GM12875 (cell line): ENCODE measurements at regions not wholly inside any gene's neighbourhood (a gene's known extent, or its start where the extent isn't known, plus 50 kb on each side); places are given as distances from the start of the nearest gene placed in this dataset.

ENCODE experiments used
- H3K4me3 ChIP-seq: one replicate; pipeline ENCODE4 v1.5.1; 2011; ENCODE audit warnings: low read depth, low read length, control low read depth
- TF ChIP-seq, protein P1 (sequence below): IDR thresholded peaks from 2 replicates; pipeline ENCODE4 v1.5.1; 2011; ENCODE audit warnings: low read depth, mild to moderate bottlenecking, control low read depth, inconsistent platforms, low read length, moderate library complexity, borderline replicate concordance; ENCODE audit not compliant: insufficient read depth

DNA sequence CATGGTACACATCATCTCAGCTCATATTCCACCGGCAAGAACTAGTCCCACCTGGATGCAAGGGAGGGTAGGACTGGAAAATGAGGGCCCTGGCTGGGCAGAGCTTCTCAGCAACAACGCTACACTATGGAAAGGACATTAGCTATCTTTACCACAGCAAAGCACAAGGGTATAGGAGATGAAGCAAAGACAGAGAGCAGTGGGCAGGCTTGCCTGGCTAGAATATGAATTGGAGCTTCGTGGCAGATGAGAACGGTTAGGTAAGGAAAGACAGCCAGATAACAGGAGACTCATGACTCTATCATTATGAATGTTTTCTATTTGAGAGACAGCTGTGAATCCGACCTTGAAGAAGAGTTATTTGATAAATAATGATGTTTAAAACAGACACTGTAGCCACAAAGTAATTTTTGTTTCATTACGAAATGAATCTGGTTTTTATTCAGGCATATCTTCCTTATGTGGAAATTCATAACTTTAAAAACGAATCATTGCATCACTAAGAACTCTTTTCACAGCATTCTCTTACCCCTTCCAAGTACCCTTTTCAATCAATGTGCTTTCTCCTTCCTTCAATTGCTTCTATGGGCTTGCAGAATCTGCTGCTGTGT is 59.1 kb upstream of the PCED1B start:
- H3K4me3 ChIP-seq, result no peak overlapping the region
- TF ChIP-seq, protein P1, sequence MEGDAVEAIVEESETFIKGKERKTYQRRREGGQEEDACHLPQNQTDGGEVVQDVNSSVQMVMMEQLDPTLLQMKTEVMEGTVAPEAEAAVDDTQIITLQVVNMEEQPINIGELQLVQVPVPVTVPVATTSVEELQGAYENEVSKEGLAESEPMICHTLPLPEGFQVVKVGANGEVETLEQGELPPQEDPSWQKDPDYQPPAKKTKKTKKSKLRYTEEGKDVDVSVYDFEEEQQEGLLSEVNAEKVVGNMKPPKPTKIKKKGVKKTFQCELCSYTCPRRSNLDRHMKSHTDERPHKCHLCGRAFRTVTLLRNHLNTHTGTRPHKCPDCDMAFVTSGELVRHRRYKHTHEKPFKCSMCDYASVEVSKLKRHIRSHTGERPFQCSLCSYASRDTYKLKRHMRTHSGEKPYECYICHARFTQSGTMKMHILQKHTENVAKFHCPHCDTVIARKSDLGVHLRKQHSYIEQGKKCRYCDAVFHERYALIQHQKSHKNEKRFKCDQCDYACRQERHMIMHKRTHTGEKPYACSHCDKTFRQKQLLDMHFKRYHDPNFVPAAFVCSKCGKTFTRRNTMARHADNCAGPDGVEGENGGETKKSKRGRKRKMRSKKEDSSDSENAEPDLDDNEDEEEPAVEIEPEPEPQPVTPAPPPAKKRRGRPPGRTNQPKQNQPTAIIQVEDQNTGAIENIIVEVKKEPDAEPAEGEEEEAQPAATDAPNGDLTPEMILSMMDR, result no peak

DNA sequence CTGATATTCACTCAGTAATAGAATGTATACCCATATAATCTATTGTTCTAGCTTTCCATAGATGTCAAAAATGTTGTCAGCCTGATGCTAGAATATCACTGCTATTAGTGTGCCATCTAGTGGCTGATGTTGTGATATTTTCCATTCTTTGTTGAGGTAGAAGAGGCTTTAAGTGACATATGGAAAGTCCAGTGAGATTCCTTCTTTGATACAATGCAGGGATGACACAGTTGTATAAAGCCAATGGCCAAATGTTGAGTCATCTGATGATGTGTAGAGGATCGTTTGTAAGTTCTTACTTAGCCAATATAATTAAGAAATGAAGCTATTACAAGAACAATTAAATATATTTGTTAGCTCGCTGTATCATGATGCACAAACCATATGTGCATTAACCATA is 58.1 kb upstream of the PCED1B start:
- no peak overlapping the region for H3K4me3 ChIP-seq
- TF ChIP-seq, protein P1, result peak; percentile 32; the same call in 1 of the 2 replicates

DNA sequence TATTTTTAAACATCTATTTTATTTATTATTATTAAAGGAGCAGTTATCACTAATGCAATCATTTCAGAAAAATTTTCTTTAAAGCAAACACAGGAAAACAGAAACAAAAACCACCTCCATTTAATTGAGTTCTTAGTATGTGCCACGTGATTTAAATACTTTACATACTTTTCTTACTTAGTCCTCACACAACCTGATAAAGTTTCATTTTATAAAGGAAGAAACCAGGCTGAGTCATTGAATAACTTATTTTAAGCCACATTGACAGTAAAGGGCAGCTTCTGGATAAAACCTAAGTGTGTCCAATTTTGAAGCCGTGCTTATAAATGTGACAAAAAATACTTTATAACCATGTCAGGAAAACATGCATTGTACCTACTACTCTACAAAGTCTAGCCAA is 57.1 kb upstream of the PCED1B start:
- TF ChIP-seq, protein P1, result no peak
- H3K4me3 ChIP-seq, result no peak overlapping the region

DNA sequence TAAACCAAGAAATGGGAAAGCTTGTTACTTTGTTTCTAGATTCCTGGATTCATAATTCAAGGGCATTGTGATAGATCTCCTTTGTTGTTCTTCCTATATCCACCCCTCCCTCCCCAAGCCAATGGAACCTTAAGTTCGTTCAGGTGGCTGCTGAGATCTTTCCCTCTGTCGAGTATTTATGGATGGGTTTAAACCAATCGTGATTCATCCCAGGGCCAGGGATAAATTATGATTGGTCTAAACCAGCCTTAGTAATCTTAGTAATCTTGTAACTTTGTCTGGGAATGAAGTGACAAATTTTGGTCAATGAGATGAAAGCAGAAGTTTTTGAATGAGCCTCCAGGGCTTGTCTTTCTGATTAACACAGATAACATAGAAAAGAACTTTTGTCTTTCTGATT is 56.1 kb upstream of the PCED1B start:
- no peak overlapping the region for H3K4me3 ChIP-seq
- TF ChIP-seq, protein P1, result no peak

DNA sequence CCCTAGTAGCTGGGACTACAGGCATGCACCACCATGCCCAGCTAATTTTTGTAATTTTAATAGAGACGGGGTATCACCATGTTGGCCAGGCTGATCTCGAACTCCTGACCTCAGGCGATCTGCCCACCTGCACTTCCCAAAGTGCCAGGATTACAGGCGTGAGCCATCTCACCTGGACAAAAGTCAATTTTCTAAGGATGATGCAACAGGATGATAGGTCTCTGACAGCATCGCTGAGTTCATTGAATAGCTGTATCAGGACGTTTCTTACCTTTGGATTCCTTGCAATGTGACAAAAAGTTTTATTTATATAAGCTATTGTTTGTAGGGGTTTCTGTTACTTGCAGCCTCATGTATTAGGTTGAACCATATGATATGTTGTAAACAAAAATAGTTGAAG is 55.5 kb upstream of the PCED1B start:
- H3K4me3 ChIP-seq, result no peak overlapping the region
- TF ChIP-seq, protein P1, result no peak

DNA sequence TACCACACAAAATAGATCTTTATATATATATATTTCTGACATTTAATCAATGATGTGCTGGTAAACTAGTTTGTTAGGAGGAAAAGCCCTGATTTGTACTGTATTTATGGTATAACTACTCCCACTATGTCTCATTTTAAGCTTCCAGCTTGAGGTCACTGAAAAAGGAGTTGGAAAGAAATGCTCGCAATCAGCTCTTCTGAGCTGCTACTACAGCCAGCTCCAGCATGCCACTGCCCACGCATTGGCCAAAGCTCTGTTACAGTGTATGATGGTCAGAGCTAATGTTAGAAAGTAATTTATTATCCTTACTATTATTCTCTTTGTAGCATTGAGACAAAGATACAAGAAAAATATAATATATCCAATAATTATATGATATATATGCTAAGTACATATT is 55.0 kb upstream of the PCED1B start:
- TF ChIP-seq, protein P1, result no peak
- no peak overlapping the region for H3K4me3 ChIP-seq

DNA sequence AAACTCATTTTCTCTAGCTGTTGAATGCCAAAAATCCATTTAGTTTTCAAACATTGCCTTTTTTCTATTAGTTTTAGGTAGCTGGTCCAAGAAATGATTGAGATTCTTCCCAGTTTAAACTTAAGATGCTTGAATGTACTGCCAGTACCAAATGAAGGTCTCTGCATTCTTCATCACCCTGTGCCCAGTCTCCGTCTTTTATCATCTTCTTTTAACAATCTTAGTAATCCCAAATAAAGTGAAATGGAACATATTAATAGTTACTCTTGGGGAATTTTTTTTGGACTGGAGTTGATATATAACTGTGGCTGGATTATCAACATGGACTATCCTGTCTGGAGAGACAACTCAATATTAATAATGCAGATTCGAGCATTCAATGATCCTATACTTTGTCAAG is 54.1 kb upstream of the PCED1B start:
- no peak overlapping the region for H3K4me3 ChIP-seq
- TF ChIP-seq, protein P1, result no peak
